ENCODE measurements at regions not wholly inside any gene's neighbourhood (a gene's known extent, or its start where the extent isn't known, plus 50 kb on each side); places are given as distances from the start of the nearest gene placed in this dataset.
A peak's percentile ranks its signal among the peaks of the same experiment; 100 is the strongest.

GRCh38 chr22:46096051-46096450 is 54.3 kb upstream of the PPARA start:
- Histone ChIP-seq H3K27ac (peak overlapping the region; percentile 65 to 98 (median 96)), H3K36me3 (peaks cover 0 to 22% of the 10 kb centered on the region in 2 donors)
- ATAC-seq: no peak

GRCh38 chr22:46096706-46097230 is 53.6 kb upstream of the PPARA start:
- TF ChIP-seq POLR2A (IDR thresholded peaks at IDR 0.05): no peak
- no peak for TF ChIP-seq CTCF (IDR thresholded peaks at IDR 0.05 in 4 of 5, conservative IDR thresholded peaks at IDR 0.05 in 1 of 5)
- Histone ChIP-seq H3K36me3 (peaks cover 0 to 29% of the 10 kb centered on the region in 2 donors), H3K27me3 (no peaks in the 10 kb centered on the region), H3K9me3 (no peaks in the 10 kb centered on the region), H3K4me1 (peaks cover 59 to 90% of the 10 kb centered on the region in 2 donors), H3K27ac (peak overlapping the region; percentile 65 to 98 (median 96)), H3K4me3 (no peak overlapping the region)
- no peak for ATAC-seq
- no peak for DNase-seq
- intact Hi-C loops (cut with DNase I; ENCODE audit: low total_unique reads): no loop called here
- in situ Hi-C loops (cut with MboI; ENCODE audit: low sequenced_read_pairs in 4 of 4): no loop called here

More at GRCh38 chr22:46096051-46096450, 54.3 kb upstream of the PPARA start:
- no peak for DNase-seq
- H3K27me3 ChIP-seq: no peaks in the 10 kb centered on the region
- H3K4me3 ChIP-seq: no peak overlapping the region
- no peaks in the 10 kb centered on the region for H3K9me3 ChIP-seq
- intact Hi-C loops (cut with DNase I; ENCODE audit: low total_unique reads) (no loop called here), in situ Hi-C loops (cut with MboI; ENCODE audit: low sequenced_read_pairs in 4 of 4) (no loop called here)
- no peak for TF ChIP-seq CTCF (IDR thresholded peaks at IDR 0.05 in 4 of 5, conservative IDR thresholded peaks at IDR 0.05 in 1 of 5)
- no peak for TF ChIP-seq POLR2A (IDR thresholded peaks at IDR 0.05)
- H3K4me1 ChIP-seq: peaks cover 60 to 94% of the 10 kb centered on the region in 2 donors

GRCh38 chr22:46097268-46097900 is 52.9 kb upstream of the PPARA start:
- Histone ChIP-seq H3K4me1 (peaks cover 59 to 90% of the 10 kb centered on the region in 2 donors), H3K27me3 (no peaks in the 10 kb centered on the region), H3K9me3 (no peaks in the 10 kb centered on the region), H3K27ac (peak overlapping the region; percentile 65 to 98 (median 96)), H3K4me3 (no peak overlapping the region), H3K36me3 (peaks cover 0 to 35% of the 10 kb centered on the region in 2 donors)
- in situ Hi-C loops (cut with MboI; ENCODE audit: low sequenced_read_pairs in 4 of 4) (no loop called here), intact Hi-C loops (cut with DNase I; ENCODE audit: low total_unique reads) (no loop called here)
- ATAC-seq (no peak), DNase-seq (no peak)
- TF ChIP-seq CTCF (IDR thresholded peaks at IDR 0.05 in 4 of 5, conservative IDR thresholded peaks at IDR 0.05 in 1 of 5) (no peak), POLR2A (IDR thresholded peaks at IDR 0.05) (no peak)

GRCh38 chr22:46098525-46099475 is 51.5 kb upstream of the PPARA start:
- no peaks in the 10 kb centered on the region for H3K9me3 ChIP-seq
- DNase-seq (no peak), ATAC-seq (no peak)
- no peaks in the 10 kb centered on the region for H3K27me3 ChIP-seq
- TF ChIP-seq CTCF (IDR thresholded peaks at IDR 0.05 in 4 of 5, conservative IDR thresholded peaks at IDR 0.05 in 1 of 5) (no peak), POLR2A (IDR thresholded peaks at IDR 0.05) (no peak)
- no peak overlapping the region for H3K4me3 ChIP-seq
- in situ Hi-C loops (cut with MboI; ENCODE audit: low sequenced_read_pairs in 4 of 4): no loop called here
- H3K27ac ChIP-seq: peak overlapping the region; percentile 65 to 98 (median 96)
- H3K4me1 ChIP-seq: peaks cover 59 to 90% of the 10 kb centered on the region in 2 donors
- peaks cover 0 to 43% of the 10 kb centered on the region in 2 donors for H3K36me3 ChIP-seq
- intact Hi-C loops (cut with DNase I; ENCODE audit: low total_unique reads): no loop called here
